Fibroblast of lung (primary cell): ENCODE measurements at regions not wholly inside any gene's neighbourhood (a gene's known extent, or its start where the extent isn't known, plus 50 kb on each side); places are given as distances from the start of the nearest gene placed in this dataset.

Experiments
- EZH2 ChIP-seq: IDR thresholded peaks from 2 replicates; pipeline ENCODE4 v1.5.1; 2012; ENCODE audit warnings: low read length, control low read depth, mild to moderate bottlenecking; ENCODE audit errors: missing control alignments
- TF ChIP-seq, protein P1 (sequence below), 2 donors: IDR thresholded peaks in 1 of 2; conservative IDR thresholded peaks in 1 of 2; 1 replicate in 1 of 2; 2 replicates in 1 of 2; pipeline ENCODE4 v1.5.1; 2011 to 2012; ENCODE audit warnings: low read length in 2 of 2, control low read depth in 1 of 2, inconsistent platforms in 1 of 2, low read depth in 1 of 2, mild to moderate bottlenecking in 1 of 2

GRCh38 chr17:70668276-70668937, 499.1 kb downstream of the KCNJ2 start:
- TF ChIP-seq, protein P1, sequence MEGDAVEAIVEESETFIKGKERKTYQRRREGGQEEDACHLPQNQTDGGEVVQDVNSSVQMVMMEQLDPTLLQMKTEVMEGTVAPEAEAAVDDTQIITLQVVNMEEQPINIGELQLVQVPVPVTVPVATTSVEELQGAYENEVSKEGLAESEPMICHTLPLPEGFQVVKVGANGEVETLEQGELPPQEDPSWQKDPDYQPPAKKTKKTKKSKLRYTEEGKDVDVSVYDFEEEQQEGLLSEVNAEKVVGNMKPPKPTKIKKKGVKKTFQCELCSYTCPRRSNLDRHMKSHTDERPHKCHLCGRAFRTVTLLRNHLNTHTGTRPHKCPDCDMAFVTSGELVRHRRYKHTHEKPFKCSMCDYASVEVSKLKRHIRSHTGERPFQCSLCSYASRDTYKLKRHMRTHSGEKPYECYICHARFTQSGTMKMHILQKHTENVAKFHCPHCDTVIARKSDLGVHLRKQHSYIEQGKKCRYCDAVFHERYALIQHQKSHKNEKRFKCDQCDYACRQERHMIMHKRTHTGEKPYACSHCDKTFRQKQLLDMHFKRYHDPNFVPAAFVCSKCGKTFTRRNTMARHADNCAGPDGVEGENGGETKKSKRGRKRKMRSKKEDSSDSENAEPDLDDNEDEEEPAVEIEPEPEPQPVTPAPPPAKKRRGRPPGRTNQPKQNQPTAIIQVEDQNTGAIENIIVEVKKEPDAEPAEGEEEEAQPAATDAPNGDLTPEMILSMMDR (conservative IDR thresholded peaks at IDR 0.05 in 1 of 2, IDR thresholded peaks at IDR 0.05 in 1 of 2; ENCODE audit: low read depth in 1 of 2, low read length in 2 of 2) = no peak
- TF ChIP-seq EZH2 = no peak
